HK-2 (cell line): ENCODE measurements at regions not wholly inside any gene's neighbourhood (a gene's known extent, or its start where the extent isn't known, plus 50 kb on each side); places are given as distances from the start of the nearest gene placed in this dataset.

ENCODE experiments used
- DNase-seq: peaks from one replicate; pipeline ENCODE4 v3.0.0-alpha.2; 2018; ENCODE audit not compliant: unreplicated experiment

GRCh38 chr11:115080923-115081680 is 402.8 kb downstream of the NXPE2 start:
- no peak for DNase-seq

GRCh38 chr11:115081972-115082371 is 403.6 kb downstream of the NXPE2 start:
- DNase-seq, result no peak

GRCh38 chr11:115083144-115083806 is 404.9 kb downstream of the NXPE2 start:
- no peak for DNase-seq

- no peak for DNase-seq
Observed at GRCh38 chr11:115084231-115084630, 405.9 kb downstream of the NXPE2 start.

GRCh38 chr11:115085461-115086210 is 407.3 kb downstream of the NXPE2 start:
- no peak for DNase-seq

DNA sequence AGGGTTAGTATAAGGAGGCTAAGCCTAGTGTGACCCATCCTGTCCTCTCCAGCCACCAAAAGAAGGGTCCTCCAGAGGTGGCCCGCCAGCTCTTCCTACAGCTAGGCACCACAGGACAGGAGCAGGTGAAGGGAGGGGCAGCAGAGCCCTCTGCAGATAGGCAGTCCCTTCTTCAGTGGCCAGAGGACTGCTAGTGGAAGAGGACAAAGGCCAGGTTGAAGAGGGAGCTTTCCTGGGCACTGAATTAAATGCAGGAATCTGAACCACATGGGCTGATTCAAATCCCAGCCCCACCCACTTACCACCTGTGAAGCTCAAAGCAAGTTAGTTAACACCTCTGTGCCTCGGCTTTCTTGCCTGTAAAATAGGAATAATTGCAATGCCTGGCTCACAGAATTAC is 409.5 kb downstream of the NXPE2 start:
- no peak for DNase-seq

- no peak for DNase-seq
Observed at GRCh38 chr11:115092516-115092915, 411.7 kb downstream of the CADM1 start.

- no peak for DNase-seq
Observed at GRCh38 chr11:115097796-115098408, 406.3 kb downstream of the CADM1 start.

- DNase-seq, result no peak
Observed at GRCh38 chr11:115100706-115101105, 403.5 kb downstream of the CADM1 start.

GRCh38 chr11:115103921-115104320 is 400.3 kb downstream of the CADM1 start:
- DNase-seq, result no peak

DNA sequence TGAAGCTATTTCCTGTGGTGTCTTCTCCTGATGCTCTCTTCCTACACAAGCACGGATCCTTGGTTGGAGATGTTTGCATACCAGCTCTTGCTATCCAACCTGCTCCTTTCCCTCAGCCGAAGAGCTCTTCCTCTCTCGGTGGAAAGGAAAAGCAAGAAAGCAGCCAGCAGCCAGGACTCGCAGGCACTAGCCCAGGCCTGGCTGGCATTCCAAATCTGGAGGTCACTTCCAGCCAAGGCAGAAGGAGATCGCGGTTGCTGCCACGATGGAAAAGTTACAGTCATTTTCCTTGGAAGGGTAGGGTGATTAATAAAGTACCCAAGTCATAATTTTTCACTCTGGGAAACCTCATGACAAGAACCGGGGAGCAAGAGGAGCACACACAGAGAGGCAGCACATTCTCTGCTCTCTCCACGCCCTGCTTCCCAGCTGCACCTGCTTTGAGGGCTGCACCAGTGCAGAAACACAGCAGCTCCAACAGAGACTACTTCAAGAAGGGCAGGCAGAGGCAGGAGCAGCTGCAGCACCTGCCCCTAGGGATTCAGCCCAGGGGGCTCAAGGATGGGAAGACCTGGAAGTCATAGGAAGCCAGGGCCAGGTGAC is 399.3 kb downstream of the CADM1 start:
- DNase-seq, result no peak

DNA sequence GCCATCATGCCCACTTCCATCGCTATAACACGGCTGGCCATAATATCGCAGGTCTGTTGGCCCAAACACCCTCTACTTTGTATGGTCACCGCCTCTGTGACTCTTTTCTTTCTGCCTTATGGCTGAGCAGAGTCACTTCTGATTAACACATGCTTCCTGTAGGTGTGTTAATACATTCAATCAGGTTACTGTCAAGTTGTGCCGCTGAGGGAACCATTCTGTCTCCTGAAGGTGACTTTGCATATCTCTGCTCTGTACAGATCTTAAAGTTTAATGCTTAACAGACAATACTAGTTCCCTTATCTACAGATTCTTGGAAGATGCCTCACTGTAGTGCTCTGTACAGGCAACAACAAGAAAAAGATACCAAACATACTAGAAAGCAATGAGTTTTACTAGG is 393.1 kb downstream of the CADM1 start:
- no peak for DNase-seq

GRCh38 chr11:115112754-115113153 is 391.5 kb downstream of the CADM1 start:
- no peak for DNase-seq

GRCh38 chr11:115117956-115118493 is 386.2 kb downstream of the CADM1 start:
- no peak for DNase-seq

- no peak for DNase-seq
Observed at GRCh38 chr11:115119146-115119545, 385.1 kb downstream of the CADM1 start.
